Neural cell (in vitro differentiated cells): ENCODE measurements at regions not wholly inside any gene's neighbourhood (a gene's known extent, or its start where the extent isn't known, plus 50 kb on each side); places are given as distances from the start of the nearest gene placed in this dataset.

ENCODE experiments used
- H2AFZ ChIP-seq: fragments of 200-600, 300-800 bp; sonication (generic), shearing (Covaris generic); 2 replicates; pipeline ENCODE4 v1.6.0; 2014; ENCODE audit warnings: low read depth, mild to moderate bottlenecking, antibody characterized with exemption, low read length, moderate library complexity
- H3F3A ChIP-seq: fragments of 200-600 bp; shearing (Covaris generic); 2 replicates; pipeline ENCODE4 v1.6.1; 2016; ENCODE audit warnings: mild to moderate bottlenecking, moderate library complexity, mixed read lengths, antibody characterized with exemption, low read length; ENCODE audit not compliant: insufficient read depth, poor library complexity, severe bottlenecking
- H3K27ac ChIP-seq: fragments of 200-600, 300-800 bp; sonication (generic), shearing (Covaris generic); 2 replicates; pipeline ENCODE4 v1.5.1; 2014; ENCODE audit warnings: mild to moderate bottlenecking, low read length, moderate library complexity
- H3K27me3 ChIP-seq: fragments of 300-800, 200-600 bp; sonication (generic), shearing (Covaris generic); 2 replicates; pipeline ENCODE4 v1.6.0; 2014; ENCODE audit warnings: mild to moderate bottlenecking, low read depth, low read length, moderate library complexity; ENCODE audit not compliant: insufficient read depth
- H3K36me3 ChIP-seq: fragments of 300-800, 200-600 bp; sonication (generic), shearing (Covaris generic); 2 replicates; pipeline ENCODE4 v1.5.1; 2014; ENCODE audit warnings: mild to moderate bottlenecking, antibody characterized with exemption, low read length, moderate library complexity; ENCODE audit not compliant: insufficient read depth
- H3K4me2 ChIP-seq: fragments of 300-800, 200-600 bp; sonication (generic), shearing (Covaris generic); 2 replicates; pipeline ENCODE4 v1.6.0; 2014; ENCODE audit warnings: mild to moderate bottlenecking, low read length
- H3K4me3 ChIP-seq: fragments of 300-800, 200-600 bp; sonication (generic), shearing (Covaris generic); 2 replicates; pipeline ENCODE4 v1.5.1; 2014; ENCODE audit warnings: mild to moderate bottlenecking, low read length, moderate library complexity
- H3K79me2 ChIP-seq: fragments of 200-600 bp; shearing (Covaris generic); replicated peaks from 2 replicates; pipeline ENCODE4 v1.6.0; 2014; ENCODE audit warnings: mild to moderate bottlenecking, low read length, moderate library complexity; ENCODE audit not compliant: insufficient read depth
- H3K9ac ChIP-seq: fragments of 300-800, 200-600 bp; sonication (generic), shearing (Covaris generic); 2 replicates; pipeline ENCODE4 v1.6.1; 2016; ENCODE audit warnings: mild to moderate bottlenecking, low read length, mixed read lengths
- H3K9me2 ChIP-seq: fragments of 200-600 bp; shearing (Covaris generic); 2 replicates; pipeline ENCODE4 v1.6.1; 2016; ENCODE audit warnings: mild to moderate bottlenecking, low read length, mixed read lengths; ENCODE audit not compliant: insufficient read depth
- H3K9me3 ChIP-seq: fragments of 200-600, 300-800 bp; sonication (generic), shearing (Covaris generic); 2 replicates; pipeline ENCODE4 v1.6.1; 2016; ENCODE audit warnings: mild to moderate bottlenecking, mixed run types, low read length, moderate library complexity, mixed read lengths
- H4K20me1 ChIP-seq: fragments of 200-600 bp; shearing (Covaris generic); 2 replicates; pipeline ENCODE4 v1.6.1; 2016; ENCODE audit warnings: mild to moderate bottlenecking, mixed run types; ENCODE audit not compliant: insufficient read depth
- CTCF ChIP-seq: fragments of 450-650 bp; IDR thresholded peaks from 2 replicates; pipeline ENCODE4 v1.5.1; 2014; ENCODE audit warnings: antibody characterized with exemption, mild to moderate bottlenecking, moderate library complexity; ENCODE audit not compliant: poor library complexity, severe bottlenecking
- EP300 ChIP-seq: fragments of 450-650 bp; conservative IDR thresholded peaks from 2 replicates; pipeline ENCODE4 v1.6.1; 2014; ENCODE audit warnings: antibody characterized with exemption, mild to moderate bottlenecking, moderate library complexity; ENCODE audit not compliant: poor library complexity, severe bottlenecking
- EZH2 ChIP-seq: fragments of 200-600, 300-800 bp; shearing (Covaris generic), sonication (generic); IDR thresholded peaks from 2 replicates; pipeline ENCODE4 v1.6.1; 2014; ENCODE audit warnings: antibody characterized with exemption, low read length, borderline replicate concordance, mild to moderate bottlenecking; ENCODE audit not compliant: insufficient read depth, poor library complexity, severe bottlenecking
- MXI1 ChIP-seq: fragments of 450-650 bp; conservative IDR thresholded peaks from 2 replicates; pipeline ENCODE4 v1.6.1; 2014; ENCODE audit warnings: antibody characterized with exemption, mild to moderate bottlenecking; ENCODE audit not compliant: poor library complexity, severe bottlenecking
- POLR2AphosphoS5 ChIP-seq: IDR thresholded peaks from 2 replicates; pipeline ENCODE4 v1.6.1; 2012
- RAD21 ChIP-seq: fragments of 450-650 bp; conservative IDR thresholded peaks from 2 replicates; pipeline ENCODE4 v1.6.1; 2014; ENCODE audit warnings: antibody characterized with exemption, mild to moderate bottlenecking, moderate library complexity
- SMC3 ChIP-seq: fragments of 450-650 bp; conservative IDR thresholded peaks from 2 replicates; pipeline ENCODE4 v1.6.1; 2014; ENCODE audit warnings: antibody characterized with exemption, mild to moderate bottlenecking, moderate library complexity; ENCODE audit not compliant: poor library complexity
- TAF1 ChIP-seq: IDR thresholded peaks from 2 replicates; pipeline ENCODE4 v1.6.1; 2012; ENCODE audit warnings: low read depth
- TF ChIP-seq, protein P1 (sequence below): IDR thresholded peaks from 2 replicates; pipeline ENCODE4 v1.6.1; 2012; ENCODE audit warnings: borderline replicate concordance

DNA sequence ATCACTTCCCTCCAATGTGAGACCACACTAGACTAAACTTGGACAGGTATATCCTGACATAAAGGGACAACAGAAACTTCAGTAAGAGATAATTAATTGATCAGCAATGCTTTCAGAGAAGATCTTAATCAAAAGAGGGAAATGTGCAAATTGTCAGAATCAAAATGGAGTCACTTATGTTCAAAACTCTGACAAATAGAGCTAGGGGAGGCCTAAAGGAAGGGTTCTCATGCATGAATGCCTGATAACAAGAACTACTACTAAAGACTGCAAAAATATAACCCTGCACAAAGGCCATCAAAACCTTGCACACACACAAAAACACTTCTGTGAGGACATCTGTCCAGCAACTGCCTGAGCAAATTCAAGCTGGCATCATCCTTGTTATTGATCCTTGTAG lies 637.5 kb upstream of the INTU start:
- Histone ChIP-seq H3K27ac (no peak overlapping the region), H2AFZ (no peak overlapping the region), H3K4me2 (no peak overlapping the region), H3K9me3 (no peaks in the 10 kb centered on the region), H4K20me1 (no peaks in the 10 kb centered on the region), H3K9me2 (no peaks in the 10 kb centered on the region), H3F3A (no peaks in the 10 kb centered on the region), H3K36me3 (no peaks in the 10 kb centered on the region), H3K4me3 (no peak overlapping the region), H3K79me2 (no peaks in the 10 kb centered on the region), H3K9ac (no peak overlapping the region), H3K27me3 (no peaks in the 10 kb centered on the region)
- TF ChIP-seq, protein P1, sequence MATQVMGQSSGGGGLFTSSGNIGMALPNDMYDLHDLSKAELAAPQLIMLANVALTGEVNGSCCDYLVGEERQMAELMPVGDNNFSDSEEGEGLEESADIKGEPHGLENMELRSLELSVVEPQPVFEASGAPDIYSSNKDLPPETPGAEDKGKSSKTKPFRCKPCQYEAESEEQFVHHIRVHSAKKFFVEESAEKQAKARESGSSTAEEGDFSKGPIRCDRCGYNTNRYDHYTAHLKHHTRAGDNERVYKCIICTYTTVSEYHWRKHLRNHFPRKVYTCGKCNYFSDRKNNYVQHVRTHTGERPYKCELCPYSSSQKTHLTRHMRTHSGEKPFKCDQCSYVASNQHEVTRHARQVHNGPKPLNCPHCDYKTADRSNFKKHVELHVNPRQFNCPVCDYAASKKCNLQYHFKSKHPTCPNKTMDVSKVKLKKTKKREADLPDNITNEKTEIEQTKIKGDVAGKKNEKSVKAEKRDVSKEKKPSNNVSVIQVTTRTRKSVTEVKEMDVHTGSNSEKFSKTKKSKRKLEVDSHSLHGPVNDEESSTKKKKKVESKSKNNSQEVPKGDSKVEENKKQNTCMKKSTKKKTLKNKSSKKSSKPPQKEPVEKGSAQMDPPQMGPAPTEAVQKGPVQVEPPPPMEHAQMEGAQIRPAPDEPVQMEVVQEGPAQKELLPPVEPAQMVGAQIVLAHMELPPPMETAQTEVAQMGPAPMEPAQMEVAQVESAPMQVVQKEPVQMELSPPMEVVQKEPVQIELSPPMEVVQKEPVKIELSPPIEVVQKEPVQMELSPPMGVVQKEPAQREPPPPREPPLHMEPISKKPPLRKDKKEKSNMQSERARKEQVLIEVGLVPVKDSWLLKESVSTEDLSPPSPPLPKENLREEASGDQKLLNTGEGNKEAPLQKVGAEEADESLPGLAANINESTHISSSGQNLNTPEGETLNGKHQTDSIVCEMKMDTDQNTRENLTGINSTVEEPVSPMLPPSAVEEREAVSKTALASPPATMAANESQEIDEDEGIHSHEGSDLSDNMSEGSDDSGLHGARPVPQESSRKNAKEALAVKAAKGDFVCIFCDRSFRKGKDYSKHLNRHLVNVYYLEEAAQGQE, result no peak
- no peak for TF ChIP-seq POLR2AphosphoS5
- TF ChIP-seq MXI1, result no peak
- TF ChIP-seq CTCF, result no peak
- TF ChIP-seq SMC3, result no peak
- TF ChIP-seq EZH2, result no peak
- no peak for TF ChIP-seq EP300
- no peak for TF ChIP-seq TAF1

DNA sequence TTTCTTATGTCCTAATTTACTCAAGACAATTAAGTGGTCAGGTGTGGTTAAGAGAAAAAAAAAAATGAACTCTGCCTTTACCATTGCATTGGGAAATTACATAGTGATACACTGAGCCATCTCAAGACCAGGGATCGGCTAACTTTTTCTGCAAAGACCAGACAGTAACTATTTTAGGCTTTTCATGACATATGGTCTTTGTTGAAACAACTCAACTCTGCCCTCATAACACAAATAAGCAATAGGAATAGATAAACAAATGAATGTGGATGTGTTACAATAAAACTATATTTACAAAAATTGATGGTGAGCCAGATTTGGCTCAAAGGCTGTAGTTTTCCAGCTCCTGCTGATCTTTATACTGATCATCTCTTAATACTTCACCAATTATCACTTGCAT lies 632.6 kb upstream of the INTU start:
- Histone ChIP-seq H3K36me3 (no peaks in the 10 kb centered on the region), H2AFZ (no peak overlapping the region), H3K4me2 (no peak overlapping the region), H3K27ac (no peak overlapping the region), H3K79me2 (no peaks in the 10 kb centered on the region), H3K9me2 (no peaks in the 10 kb centered on the region), H3K4me3 (no peak overlapping the region), H3K27me3 (no peaks in the 10 kb centered on the region), H3F3A (no peaks in the 10 kb centered on the region), H3K9me3 (no peaks in the 10 kb centered on the region), H3K9ac (no peak overlapping the region), H4K20me1 (no peaks in the 10 kb centered on the region)
- TF ChIP-seq EZH2, result no peak
- no peak for TF ChIP-seq RAD21
- TF ChIP-seq POLR2AphosphoS5, result no peak
- TF ChIP-seq TAF1, result no peak
- TF ChIP-seq SMC3, result no peak
- no peak for TF ChIP-seq EP300
- TF ChIP-seq CTCF, result no peak
- TF ChIP-seq, protein P1, result no peak
- TF ChIP-seq MXI1, result no peak
